GM23338 (cell line): ENCODE measurements at regions not wholly inside any gene's neighbourhood (a gene's known extent, or its start where the extent isn't known, plus 50 kb on each side); places are given as distances from the start of the nearest gene placed in this dataset.

Experiments used
- ATAC-seq: fragments of 200-7000 bp; cut with Tn5 transposase; 3 replicates; pipeline ENCODE4 v1.9.1; 2020
- DNase-seq: peaks from one replicate; pipeline ENCODE4 v3.0.0-alpha.2; 2015; ENCODE audit warnings: low spot score
- H2AFZ ChIP-seq: fragments of 200-600 bp; sonication (generic); 2 replicates; pipeline ENCODE4 v1.8.0; 2016; ENCODE audit warnings: antibody characterized with exemption, mild to moderate bottlenecking, moderate library complexity
- H3F3A ChIP-seq: fragments of 200-600 bp; sonication (generic); replicated peaks from 2 replicates; pipeline ENCODE4 v1.8.0; 2017; ENCODE audit warnings: antibody characterized with exemption, mixed run types, low read depth
- H3K27ac ChIP-seq: fragments of 200-600 bp; sonication (generic); 2 replicates; pipeline ENCODE4 v1.6.1; 2016; ENCODE audit warnings: low read depth
- H3K27me3 ChIP-seq: fragments of 200-600 bp; sonication (generic); 2 replicates; pipeline ENCODE4 v1.8.0; 2016; ENCODE audit warnings: mild to moderate bottlenecking, mixed run types, moderate library complexity; ENCODE audit not compliant: insufficient read depth
- H3K36me3 ChIP-seq: fragments of 200-600 bp; sonication (generic); 2 replicates; pipeline ENCODE4 v1.8.0; 2016; ENCODE audit warnings: mild to moderate bottlenecking; ENCODE audit not compliant: insufficient read depth
- H3K4me1 ChIP-seq: fragments of 200-600 bp; sonication (generic); 2 replicates; pipeline ENCODE4 v1.8.0; 2016; ENCODE audit warnings: mild to moderate bottlenecking, moderate library complexity; ENCODE audit not compliant: insufficient read depth
- H3K4me2 ChIP-seq: fragments of 200-600 bp; sonication (generic); 2 replicates; pipeline ENCODE4 v1.7.1; 2017; ENCODE audit warnings: mixed run types
- H3K4me3 ChIP-seq: fragments of 200-600 bp; sonication (generic); 2 replicates; pipeline ENCODE4 v1.6.1; 2016; ENCODE audit warnings: mixed run types
- H3K79me2 ChIP-seq: fragments of 200-600 bp; sonication (generic); replicated peaks from 2 replicates; pipeline ENCODE4 v1.8.0; 2017; ENCODE audit warnings: mild to moderate bottlenecking; ENCODE audit not compliant: insufficient read depth
- H3K9me2 ChIP-seq: fragments of 200-600 bp; sonication (generic); 2 replicates; pipeline ENCODE4 v1.8.0; 2017; ENCODE audit not compliant: insufficient read depth
- H4K20me1 ChIP-seq: fragments of 200-600 bp; sonication (generic); replicated peaks from 2 replicates; pipeline ENCODE4 v1.8.0; 2017; ENCODE audit warnings: mild to moderate bottlenecking; ENCODE audit not compliant: insufficient read depth
- H3K27ac Mint-ChIP-seq: 2 replicates; pipeline ENCODE4 v1.8.0; 2020; ENCODE audit warnings: inconsistent platforms, mild to moderate bottlenecking, moderate library complexity, mixed read lengths
- H3K27me3 Mint-ChIP-seq: 3 replicates; pipeline ENCODE4 v1.8.0; 2022; ENCODE audit warnings: low read depth, mild to moderate bottlenecking, moderate library complexity, mixed read lengths, inconsistent platforms; ENCODE audit not compliant: insufficient read depth, poor library complexity
- H3K36me3 Mint-ChIP-seq: 3 replicates; pipeline ENCODE4 v1.8.0; 2021; ENCODE audit warnings: low read depth, mild to moderate bottlenecking, inconsistent platforms, moderate library complexity, mixed read lengths
- H3K4me1 Mint-ChIP-seq: 3 replicates; pipeline ENCODE4 v1.8.0; 2020; ENCODE audit warnings: mild to moderate bottlenecking, inconsistent platforms, mixed read lengths
- H3K4me3 Mint-ChIP-seq: 3 replicates; pipeline ENCODE4 v1.8.0; 2021; ENCODE audit warnings: moderate library complexity, mild to moderate bottlenecking, inconsistent platforms, mixed read lengths
- H3K9me3 Mint-ChIP-seq: 3 replicates; pipeline ENCODE4 v1.8.0; 2020; ENCODE audit warnings: moderate library complexity, mild to moderate bottlenecking, inconsistent platforms, mixed read lengths
- CREB1 ChIP-seq: fragments of 250-450 bp; sonication (Bioruptor Pico); IDR thresholded peaks from 2 replicates; pipeline ENCODE4 v1.5.0; 2020; ENCODE audit warnings: low read depth, mild to moderate bottlenecking, moderate library complexity
- CTCF ChIP-seq, 2 experiments: fragments of 200-600 bp in 1 of 2; sonication (generic) in 1 of 2; conservative IDR thresholded peaks; 2 replicates each; pipeline versions ENCODE4 v1.5.1 to v1.6.1; 2016 to 2017; ENCODE audit warnings: antibody characterized with exemption in 2 of 2, low read depth in 2 of 2, mild to moderate bottlenecking in 2 of 2, moderate library complexity in 1 of 2
- ETS1 ChIP-seq: IDR thresholded peaks from 2 replicates; pipeline ENCODE4 v1.6.1; 2016; ENCODE audit warnings: antibody characterized with exemption
- EZH2 ChIP-seq: fragments of 200-600 bp; sonication (generic); IDR thresholded peaks from one replicate; pipeline ENCODE4 v1.8.0; 2017; ENCODE audit warnings: antibody characterized with exemption, mild to moderate bottlenecking, low read depth; ENCODE audit not compliant: unreplicated experiment
- EZH2phosphoT487 ChIP-seq: fragments of 200-600 bp; sonication (generic); IDR thresholded peaks from one replicate; pipeline ENCODE4 v1.8.1; 2018; ENCODE audit warnings: antibody characterized with exemption; ENCODE audit not compliant: unreplicated experiment
- JUNB ChIP-seq: IDR thresholded peaks from one replicate; pipeline ENCODE4 v1.6.1; 2016; ENCODE audit warnings: antibody characterized with exemption; ENCODE audit not compliant: unreplicated experiment
- NANOG ChIP-seq: IDR thresholded peaks from 2 replicates; pipeline ENCODE4 v1.6.1; 2016; ENCODE audit warnings: antibody characterized with exemption, borderline replicate concordance
- POLR2AphosphoS5 ChIP-seq: IDR thresholded peaks from 2 replicates; pipeline ENCODE4 v1.6.1; 2016; ENCODE audit warnings: antibody characterized with exemption, low read depth
- REST ChIP-seq: IDR thresholded peaks from one replicate; pipeline ENCODE4 v1.6.1; 2018; ENCODE audit warnings: antibody characterized with exemption; ENCODE audit not compliant: unreplicated experiment
- STAT1 ChIP-seq: IDR thresholded peaks from one replicate; pipeline ENCODE4 v1.6.1; 2016; ENCODE audit warnings: antibody characterized with exemption; ENCODE audit not compliant: unreplicated experiment
- ZNF114 ChIP-seq: fragments of 250-450 bp; sonication (Bioruptor Pico); IDR thresholded peaks from 2 replicates; pipeline ENCODE4 v1.5.0; 2020; ENCODE audit warnings: mild to moderate bottlenecking, moderate library complexity
- ZNF331 ChIP-seq: fragments of 250-450 bp; sonication (Bioruptor Pico); IDR thresholded peaks from 2 replicates; pipeline ENCODE4 v1.5.0; 2020; ENCODE audit warnings: low read depth, mild to moderate bottlenecking, moderate library complexity
- ZNF462 ChIP-seq: fragments of 250-450 bp; sonication (Bioruptor Pico); IDR thresholded peaks from 2 replicates; pipeline ENCODE4 v1.5.0; 2020; ENCODE audit warnings: mild to moderate bottlenecking, moderate library complexity

DNA sequence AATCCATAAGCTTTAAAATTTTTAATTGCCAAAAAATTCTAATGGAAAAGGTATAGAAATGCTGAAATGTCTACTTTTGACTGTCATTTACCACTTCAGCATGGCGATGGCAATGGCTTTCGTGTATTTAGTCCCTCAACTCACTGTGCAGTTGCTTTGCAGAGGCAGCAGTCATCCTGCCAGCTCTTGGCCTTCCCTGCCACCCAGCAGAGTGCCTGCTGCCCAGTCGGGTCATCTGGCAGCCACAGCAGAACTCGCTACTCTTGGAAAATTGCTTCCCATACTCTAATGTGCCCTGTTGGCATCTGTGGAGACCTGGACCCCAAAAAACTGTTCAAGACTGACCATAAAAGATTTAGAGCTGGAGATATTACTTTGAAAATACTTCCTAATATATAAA lies 383.2 kb downstream of the UQCRFS1 start:
- Histone ChIP-seq H3K27me3 (no peaks in the 10 kb centered on the region), H3K79me2 (no peaks in the 10 kb centered on the region), H2AFZ (no peak overlapping the region; the same call in 1 of the 2 replicates), H3K9me2 (peaks cover 20% of the 10 kb centered on the region), H3K4me2 (no peak overlapping the region), H3K4me1 (peaks cover 10% of the 10 kb centered on the region; the same call in 1 of the 2 replicates), H4K20me1 (no peaks in the 10 kb centered on the region), H3K4me3 (no peak overlapping the region), H3K36me3 (no peaks in the 10 kb centered on the region), H3F3A (no peaks in the 10 kb centered on the region), H3K27ac (no peak overlapping the region)
- no peak for TF ChIP-seq JUNB
- no peak for TF ChIP-seq ZNF462
- no peak for TF ChIP-seq CTCF (conservative IDR thresholded peaks at IDR 0.05; ENCODE audit: low read depth in 2 of 2)
- TF ChIP-seq REST, result no peak
- TF ChIP-seq NANOG, result no peak
- no peak for TF ChIP-seq ZNF331
- TF ChIP-seq CREB1 (CRISPR knock-in tag), result no peak
- TF ChIP-seq POLR2AphosphoS5, result no peak
- TF ChIP-seq EZH2, result no peak
- no peak for TF ChIP-seq STAT1
- no peak for TF ChIP-seq ETS1
- no peak for TF ChIP-seq ZNF114 (CRISPR knock-in tag)
- TF ChIP-seq EZH2phosphoT487, result no peak
- H3K9me3 Mint-ChIP-seq, result no peaks in the 10 kb centered on the region
- H3K4me1 Mint-ChIP-seq, result peaks cover 9% of the 10 kb centered on the region
- DNase-seq (no peak), ATAC-seq (no peak)
- peaks cover 2% of the 10 kb centered on the region for H3K27me3 Mint-ChIP-seq
- H3K36me3 Mint-ChIP-seq, result no peaks in the 10 kb centered on the region
- no peak overlapping the region for H3K27ac Mint-ChIP-seq
- no peak overlapping the region for H3K4me3 Mint-ChIP-seq
